ENCODE measurements at regions not wholly inside any gene's neighbourhood (a gene's known extent, or its start where the extent isn't known, plus 50 kb on each side); places are given as distances from the start of the nearest gene placed in this dataset.
"Not testable (repeated sequence)": the region's sequence is repeated elsewhere in the genome, so short reads cannot be mapped to it uniquely, and the experiment has no call there.

DNA sequence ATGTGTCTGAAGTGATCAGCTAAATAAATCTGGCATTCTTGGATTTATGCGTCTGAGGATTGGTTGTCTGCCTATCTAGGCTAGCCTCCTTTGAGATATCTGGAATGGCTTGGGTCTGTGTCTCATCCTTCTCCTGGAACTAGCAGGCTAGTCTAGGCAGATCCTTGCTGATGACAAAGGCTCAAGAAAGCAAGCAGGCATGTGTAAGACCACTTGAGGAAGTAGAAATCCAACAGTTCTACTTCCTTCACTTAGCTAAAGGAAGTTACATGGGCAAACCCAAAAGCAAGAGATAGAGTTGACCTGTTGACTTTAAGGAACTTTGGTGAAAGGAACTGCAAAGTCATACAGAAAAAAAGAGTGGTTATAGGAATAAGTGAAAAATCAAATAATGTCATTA, 672.6 kb downstream of the MAFB start:
- no peak for DNase-seq (ENCODE audit: extremely low read depth, low read depth, low spot score)

DNA sequence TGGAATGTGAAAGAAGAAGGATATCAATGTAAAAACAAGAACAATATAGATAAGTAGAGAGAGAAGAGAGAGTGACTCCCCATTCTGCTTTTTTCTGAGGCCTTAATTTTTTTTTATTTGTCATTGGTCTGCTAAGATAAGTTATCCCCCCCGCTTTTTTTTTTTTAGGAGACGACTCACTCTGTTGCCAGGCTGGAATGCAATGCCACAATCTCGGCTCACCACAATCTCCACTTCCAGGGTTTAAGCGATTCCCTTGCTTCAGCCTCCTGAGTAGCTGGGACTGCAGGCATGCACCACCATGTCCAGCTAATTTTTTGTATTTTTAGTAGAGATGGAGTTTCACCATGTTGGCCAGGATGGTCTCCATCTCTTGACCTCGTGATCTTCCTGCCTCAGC, 677.0 kb downstream of the MAFB start:
- DNase-seq (ENCODE audit: extremely low read depth, low read depth, low spot score) = not testable (repeated sequence)

DNA sequence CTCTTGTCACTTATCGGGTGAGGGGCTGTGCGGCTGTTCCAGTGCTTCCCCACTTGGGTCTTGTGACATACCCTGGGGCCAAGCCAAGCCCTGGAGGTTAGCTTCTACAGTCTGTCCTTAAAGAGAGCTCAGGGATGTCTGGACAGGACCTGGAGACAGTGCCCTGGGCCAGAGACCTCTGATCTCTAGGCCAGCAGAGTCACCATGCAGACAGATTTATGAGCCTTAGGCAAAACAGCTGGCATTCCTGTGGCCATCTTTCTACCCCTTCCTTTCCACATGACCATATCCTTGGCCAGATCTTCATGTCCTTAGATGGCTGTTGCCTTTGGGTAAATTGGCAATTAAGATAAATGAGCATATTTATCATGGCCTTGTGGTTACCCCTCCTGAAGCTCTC, 678.6 kb downstream of the MAFB start:
- DNase-seq (ENCODE audit: extremely low read depth, low read depth, low spot score) = no peak

DNA sequence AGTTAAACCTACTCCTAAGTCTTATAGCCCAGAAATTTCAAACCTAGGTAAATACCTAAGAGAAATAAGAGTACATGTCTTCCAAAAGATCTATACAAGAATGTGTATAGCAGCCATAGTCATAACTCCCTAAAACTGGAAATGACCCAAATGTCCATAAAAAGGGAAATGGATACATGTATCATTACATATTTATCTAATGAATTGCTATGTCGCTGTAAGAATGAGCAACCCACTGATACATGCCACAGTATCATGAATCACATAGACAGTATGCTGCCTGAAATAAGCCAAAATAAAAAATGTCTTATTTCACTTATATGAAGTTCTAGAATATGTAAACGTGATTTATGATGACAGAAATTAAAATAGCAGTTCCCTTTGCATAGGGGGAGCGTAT, 679.5 kb downstream of the MAFB start:
- DNase-seq (ENCODE audit: extremely low read depth, low read depth, low spot score) = no peak

DNA sequence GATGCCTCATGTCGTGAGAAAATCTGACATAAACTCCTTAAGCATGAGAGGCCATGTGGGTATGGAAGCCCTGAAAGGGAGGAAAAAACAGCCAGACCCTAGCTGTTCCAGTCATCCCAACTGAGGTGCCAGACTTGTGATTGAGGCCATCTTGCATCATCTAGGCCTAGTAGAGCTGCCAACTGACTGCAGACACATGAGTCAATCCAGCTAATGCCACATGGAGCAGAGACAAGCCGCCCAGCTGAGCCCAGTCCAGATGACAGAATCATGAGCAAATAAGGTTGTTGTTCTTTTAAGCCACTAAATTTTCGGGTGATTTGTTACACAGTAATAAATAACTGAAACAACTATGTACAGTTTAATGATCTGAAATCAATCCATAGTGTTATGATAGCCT, 680.9 kb downstream of the MAFB start:
- DNase-seq (ENCODE audit: extremely low read depth, low read depth, low spot score) = no peak

DNA sequence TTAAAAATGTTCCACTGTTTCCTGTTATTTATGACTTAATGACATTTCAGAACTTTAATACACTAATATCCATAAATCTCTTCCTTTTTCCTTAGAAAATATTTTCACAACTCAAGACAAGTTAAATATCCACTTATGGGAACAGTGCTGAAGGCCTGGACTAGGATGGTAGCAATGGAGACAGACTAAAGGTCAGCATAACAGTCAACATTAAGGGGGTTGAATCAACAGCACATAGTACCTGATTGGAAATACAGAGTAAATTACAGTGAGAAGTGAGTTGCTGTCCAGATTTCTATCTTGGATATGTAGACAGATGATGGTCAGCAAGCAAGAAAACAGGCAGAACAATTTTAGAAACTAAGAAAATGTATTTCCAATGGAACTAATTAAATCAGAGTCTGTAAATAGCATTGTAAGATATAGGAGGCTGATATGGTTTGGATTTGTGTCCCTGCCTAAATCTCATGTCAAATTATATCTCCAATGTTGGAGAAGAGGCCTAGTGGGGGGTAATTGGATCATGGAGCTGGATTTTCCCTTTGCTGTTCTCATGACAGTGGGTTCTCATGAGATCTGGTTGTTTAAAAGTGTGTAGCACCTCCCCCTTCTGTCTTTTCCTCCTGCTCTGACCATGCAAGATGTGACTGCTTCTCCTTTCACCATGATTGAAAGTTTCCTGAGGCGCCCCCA, 682.7 kb downstream of the MAFB start:
- no peak for DNase-seq (ENCODE audit: extremely low read depth, low read depth, low spot score)

DNA sequence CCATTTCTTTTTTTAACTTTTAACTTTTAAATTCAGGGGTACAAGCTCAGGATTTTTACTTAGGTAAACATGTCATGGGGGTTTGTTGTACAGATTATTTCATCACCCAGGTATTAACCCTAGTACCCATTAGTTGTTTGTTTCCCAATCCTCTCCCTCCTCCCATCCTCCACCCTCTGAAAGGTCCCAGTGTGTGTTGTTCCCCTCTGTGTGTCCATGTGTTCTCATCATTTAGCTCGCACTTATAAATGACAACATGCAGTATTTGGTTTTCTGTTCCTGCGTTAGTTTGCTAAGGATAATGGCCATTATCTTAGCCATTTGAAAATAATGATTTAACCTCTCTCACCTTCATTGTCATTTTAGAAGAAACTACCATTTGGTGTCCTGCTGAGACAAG, 684.9 kb downstream of the MAFB start:
- not testable (repeated sequence) for DNase-seq (ENCODE audit: extremely low read depth, low read depth, low spot score)

DNA sequence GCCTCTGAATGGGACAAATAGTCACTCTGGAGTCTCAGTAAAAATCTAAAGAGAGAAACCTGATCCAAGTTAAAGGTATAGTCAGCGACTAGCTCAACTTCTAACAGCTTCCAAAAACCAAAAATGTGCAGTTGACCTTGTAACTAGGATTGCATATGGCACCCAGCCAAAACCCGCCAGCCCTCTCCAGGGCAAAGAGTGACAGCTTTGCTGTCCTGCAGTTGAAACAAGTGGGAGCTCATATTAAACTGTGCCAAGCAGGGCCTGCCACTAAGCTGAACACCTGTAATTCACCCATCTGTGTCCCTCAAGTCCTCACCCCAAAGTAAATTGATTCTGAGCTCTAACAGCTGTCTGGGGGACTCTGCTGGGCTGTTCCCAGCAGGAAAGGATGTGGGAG, 695.3 kb downstream of the MAFB start:
- no peak for DNase-seq (ENCODE audit: extremely low read depth, low read depth, low spot score)

DNA sequence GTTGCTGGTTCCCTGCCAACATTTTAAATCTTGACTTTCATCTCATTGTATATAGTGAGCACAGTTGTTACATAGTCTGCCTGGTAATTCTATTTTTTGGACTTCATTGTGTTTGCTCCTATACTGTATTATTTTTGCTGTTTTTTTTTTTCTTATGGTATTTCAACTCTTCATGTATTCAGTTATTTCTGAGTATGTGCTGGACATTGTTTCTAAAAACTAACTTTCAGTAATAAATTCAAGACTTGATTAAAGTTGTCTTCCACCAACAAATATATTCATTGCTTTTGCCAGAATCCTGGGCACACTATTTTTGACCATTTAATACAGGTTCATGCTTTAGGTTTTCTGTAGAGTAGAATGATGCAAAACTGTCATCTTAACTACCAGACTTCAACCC, 698.3 kb downstream of the MAFB start:
- no peak for DNase-seq (ENCODE audit: extremely low read depth, low read depth, low spot score)

DNA sequence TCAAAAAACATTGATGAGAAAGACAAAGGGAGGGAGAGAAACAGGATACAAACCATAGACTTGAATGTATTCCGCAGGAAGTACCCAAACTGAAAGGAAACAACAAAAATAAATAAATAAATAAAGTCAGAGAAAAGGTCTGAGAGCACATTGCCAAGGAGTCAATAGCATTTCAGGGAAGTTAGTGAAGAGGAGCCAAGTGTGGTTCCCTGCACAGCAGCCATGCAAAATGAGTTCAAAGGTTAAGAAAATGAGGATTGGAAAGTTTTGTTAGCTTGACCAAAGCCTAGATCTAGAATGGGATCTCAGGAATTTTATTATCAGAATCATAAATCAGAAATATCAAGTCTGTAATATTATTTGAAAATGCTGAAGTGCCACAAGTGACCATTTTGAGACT, 700.0 kb downstream of the MAFB start:
- no peak for DNase-seq (ENCODE audit: extremely low read depth, low read depth, low spot score)

DNA sequence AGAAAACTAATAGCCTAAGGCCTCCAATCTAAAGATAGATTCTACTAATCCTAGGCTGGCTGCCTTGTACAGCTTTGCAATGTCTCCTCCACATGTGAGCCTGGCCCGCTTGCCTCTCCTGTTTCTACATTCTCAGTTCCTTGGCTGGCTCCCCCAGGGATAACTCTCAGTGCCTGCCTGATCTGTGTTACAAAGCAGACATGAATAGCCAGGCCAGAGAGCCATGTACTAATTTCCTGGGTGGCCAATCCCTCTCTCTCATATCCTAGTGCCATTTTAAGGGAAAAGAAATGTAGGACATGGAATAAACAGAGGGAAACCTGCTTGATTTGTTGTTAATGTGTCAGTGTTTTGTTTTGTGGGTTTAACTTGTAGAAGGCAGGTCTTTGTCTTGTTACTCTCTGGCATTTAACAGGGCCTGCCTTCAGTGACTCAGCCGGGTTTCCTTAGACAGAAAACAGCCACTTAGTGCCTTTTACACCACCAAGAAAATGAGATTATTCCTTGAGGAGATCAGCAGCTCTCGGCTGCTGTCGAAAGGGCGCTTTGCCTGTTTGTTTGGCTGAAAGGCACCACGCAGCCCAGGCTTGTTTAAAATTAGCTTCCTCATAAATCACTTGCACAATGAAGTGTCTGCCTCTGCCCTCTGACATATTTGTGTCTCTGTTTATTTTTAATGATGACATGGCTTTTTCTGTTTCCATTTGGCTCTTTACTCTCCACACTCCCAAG, 702.7 kb downstream of the MAFB start:
- DNase-seq (ENCODE audit: extremely low read depth, low read depth, low spot score) = no peak

DNA sequence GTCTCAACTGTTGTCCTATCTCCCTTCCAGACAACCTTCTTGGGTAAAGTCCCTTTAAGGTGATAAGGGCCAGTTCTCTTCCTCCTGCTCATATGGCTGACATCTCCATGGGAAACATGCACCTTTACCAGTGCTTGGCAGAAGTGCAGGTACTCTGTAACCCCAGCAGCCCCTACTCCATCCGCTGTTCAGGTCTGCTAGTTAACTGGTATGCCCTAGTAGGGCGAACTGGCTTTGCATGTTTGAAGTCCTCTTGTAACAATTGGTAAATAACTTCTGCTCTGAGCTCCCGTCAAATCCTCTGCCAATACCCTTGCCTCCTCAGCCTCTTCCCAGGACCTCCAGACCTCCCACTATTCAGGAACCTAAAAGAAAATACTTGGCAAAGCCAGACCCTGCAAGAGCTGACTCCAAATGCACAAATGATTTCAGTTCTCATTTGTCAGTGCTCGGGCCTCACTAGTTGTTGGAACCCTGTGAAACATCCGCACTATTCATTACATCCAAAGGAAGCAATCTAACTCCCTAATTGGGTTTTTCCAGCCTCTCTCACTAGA, 703.7 kb downstream of the MAFB start:
- DNase-seq (ENCODE audit: extremely low read depth, low read depth, low spot score) = no peak

DNA sequence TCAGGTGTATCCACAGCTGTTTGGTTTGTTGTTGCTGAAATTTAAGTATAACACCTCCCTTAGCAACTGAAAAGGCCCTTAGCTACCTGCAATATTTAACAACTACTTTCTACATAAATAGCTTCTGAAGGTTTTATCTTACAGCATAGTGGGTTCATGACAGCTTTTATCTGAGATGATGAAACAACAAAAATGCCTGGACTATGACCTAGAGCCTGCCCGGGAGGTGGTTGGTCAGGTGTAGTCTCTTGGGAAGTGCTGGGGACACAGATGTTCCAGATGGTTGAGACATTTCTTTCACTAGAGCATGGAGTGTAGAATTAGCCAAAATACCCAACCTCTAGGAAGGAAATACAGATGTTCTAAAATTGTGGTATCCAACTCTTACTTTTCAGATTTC, 705.4 kb downstream of the MAFB start:
- no peak for DNase-seq (ENCODE audit: extremely low read depth, low read depth, low spot score)

DNA sequence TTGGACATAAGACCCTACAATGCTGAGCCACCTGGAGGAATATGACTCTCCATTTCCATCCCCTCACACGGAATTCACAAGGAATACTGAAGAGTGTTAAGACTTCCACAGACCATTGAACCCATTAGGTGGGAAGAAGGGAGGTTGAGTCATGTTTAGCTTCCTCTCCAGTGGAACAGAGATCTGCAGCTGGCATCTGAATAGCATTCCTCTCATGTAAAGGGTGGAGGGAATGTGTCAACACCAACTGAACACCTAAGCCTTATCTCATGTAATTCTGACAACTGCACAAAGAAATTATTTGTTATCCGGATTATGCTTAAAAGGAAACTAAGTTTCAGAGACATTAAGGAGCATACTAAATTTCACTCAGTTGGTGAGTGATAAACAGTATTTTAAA, 705.9 kb downstream of the MAFB start:
- no peak for DNase-seq (ENCODE audit: extremely low read depth, low read depth, low spot score)

DNA sequence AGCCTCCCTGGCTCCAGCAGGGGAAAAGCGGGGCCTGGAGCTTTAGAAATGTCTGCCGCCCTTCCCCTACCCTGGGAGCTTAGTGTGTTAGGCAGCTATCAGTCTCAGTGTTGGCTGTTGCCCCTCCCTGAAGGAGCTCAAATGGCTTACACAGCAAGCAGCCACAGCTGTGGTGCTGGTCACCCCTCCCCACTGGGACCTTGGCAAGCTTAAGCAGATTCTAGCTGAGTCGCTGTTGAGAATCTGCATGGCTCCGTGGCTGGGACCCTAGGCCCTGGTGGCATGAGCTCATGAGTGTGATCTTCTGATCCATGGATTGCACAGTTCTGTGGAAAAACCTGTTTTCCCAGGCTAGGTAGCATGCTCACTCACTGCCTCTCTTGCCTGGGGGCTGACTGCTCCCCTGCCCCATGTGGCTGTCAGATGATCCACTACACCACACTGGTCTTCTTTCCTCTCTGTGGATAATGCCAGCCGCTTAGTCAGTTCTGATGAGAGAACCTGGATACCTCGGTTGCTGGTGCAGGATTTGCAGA, 714.0 kb downstream of the MAFB start:
- DNase-seq (ENCODE audit: extremely low read depth, low read depth, low spot score) = no peak

DNA sequence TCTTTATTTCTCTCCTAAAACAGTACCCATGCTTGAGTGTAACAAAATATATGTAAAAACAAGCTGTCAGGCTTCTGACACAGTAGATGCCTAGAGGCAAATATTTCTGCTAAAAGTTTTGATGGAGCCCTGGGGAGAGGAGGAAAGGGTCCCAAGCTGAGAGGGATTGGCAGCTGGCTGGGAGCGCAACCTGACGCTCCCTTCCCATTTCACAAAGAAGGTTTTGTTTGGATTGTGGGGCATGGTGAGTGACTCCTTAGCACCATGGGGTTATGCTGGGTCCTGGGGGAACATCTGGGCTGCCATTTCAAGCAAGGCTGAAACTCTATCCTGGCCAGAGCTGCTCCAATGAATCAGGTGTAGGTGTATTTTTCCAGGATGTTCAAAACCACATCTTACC, 720.5 kb downstream of the MAFB start:
- no peak for DNase-seq (ENCODE audit: extremely low read depth, low read depth, low spot score)

DNA sequence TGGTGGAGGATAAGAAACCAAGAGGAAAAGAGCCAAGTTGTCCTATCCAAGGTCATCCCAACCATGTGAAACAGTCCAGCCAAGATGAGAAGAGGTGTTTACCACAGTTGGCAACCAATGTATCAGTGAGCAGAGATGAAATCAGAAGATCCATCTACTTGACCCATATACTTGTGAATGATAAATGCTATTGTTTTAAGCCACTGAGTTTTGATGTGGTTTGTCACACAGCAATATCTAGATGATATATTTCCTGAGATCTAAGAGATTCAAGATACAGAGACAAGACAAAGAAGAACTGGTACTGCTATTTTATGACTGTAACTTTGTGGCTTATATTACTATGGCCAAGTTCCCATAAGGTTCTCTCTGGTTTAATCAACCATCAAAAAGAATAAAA, 721.2 kb downstream of the MAFB start:
- no peak for DNase-seq (ENCODE audit: extremely low read depth, low read depth, low spot score)

DNA sequence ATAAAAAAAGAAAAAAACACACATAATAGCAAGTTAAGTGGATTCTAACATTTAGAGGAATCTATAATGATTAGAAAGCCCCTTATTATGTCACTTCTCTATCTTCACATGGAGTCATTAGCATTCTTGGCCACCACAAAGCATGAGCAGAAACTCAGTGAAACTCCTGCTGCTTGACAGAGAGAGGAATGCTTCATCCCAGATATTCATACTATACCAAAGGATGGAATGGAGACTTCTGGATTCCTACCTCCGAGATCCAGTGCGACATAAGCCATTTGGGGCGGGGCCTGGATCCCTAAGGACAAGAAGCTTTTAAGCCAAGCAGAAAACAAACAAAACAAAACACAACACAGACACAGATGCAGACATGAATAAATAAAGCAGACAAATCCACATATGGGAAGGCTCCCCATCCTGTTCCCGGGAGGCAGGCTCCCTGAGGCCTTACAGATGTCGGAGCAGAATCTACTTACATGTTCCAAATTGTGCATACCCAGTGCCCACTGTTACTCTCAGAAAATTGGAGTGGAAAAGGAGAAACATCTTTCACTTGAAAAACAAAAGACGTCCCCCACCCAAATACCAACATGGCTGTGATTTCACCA, 727.3 kb downstream of the MAFB start:
- no peak for DNase-seq (ENCODE audit: extremely low read depth, low read depth, low spot score)

DNA sequence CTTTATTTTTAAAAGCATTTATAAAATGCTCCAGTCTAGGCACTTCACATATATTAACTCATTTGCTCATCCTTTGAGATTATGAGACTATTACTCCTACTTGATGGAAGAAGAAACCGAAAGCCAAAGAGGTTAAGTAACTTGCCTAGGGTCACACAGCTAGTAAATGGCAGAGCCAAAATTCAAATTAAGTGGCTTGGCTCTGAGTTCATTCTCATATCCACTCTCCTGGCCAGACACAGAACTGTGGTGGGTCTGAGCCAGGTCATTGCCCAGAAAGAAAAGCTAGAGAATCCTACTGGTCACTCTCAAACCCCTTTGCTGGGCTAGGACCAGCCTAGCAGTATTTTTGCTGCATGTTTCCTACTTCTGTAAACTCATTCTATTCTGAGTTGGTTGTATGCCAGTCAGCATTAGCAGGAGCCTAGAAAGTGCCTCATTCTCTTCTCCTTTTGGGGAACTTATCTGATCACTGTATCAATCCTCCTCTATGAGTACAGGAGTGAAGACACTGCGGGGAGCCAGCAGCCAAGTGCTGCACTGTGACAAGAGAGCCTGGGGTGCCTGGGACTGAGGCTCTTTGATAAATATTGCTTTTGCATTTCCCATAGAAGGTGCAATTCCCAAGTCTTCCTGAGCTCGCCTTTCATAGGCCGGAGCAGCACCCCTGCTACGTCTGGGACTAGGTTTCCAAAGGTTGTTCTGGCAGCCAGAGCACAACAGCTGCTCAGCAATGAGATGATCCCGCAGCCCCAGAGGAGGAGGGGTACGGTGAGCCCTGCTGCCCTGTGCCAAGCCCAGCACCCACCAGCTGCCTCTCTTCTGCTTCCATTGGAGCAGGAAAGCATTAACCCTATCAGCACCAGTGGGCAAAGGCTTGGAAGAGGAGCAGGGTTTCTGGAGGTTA, 728.3 kb downstream of the MAFB start:
- no peak for DNase-seq (ENCODE audit: extremely low read depth, low read depth, low spot score)

DNA sequence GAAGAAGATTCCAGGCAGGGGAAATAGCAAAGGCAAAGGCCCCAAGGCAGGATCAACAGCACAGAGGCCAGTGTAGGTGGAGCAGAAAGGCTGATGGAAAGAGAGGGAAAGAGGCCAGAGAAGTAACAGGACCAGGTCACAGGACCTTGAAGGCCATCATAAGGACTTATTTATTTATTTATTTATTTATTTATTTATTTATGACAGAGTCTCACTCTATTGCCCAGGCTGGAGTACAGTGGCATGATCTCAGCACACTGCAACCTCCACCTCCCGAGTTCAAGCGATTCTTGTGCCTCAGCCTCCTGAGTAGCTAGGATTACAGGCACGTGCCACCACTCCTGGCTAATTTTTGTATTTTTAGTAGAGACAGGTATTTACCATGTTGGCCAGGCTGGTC, 731.1 kb downstream of the MAFB start:
- DNase-seq (ENCODE audit: extremely low read depth, low read depth, low spot score) = not testable (repeated sequence)

DNA sequence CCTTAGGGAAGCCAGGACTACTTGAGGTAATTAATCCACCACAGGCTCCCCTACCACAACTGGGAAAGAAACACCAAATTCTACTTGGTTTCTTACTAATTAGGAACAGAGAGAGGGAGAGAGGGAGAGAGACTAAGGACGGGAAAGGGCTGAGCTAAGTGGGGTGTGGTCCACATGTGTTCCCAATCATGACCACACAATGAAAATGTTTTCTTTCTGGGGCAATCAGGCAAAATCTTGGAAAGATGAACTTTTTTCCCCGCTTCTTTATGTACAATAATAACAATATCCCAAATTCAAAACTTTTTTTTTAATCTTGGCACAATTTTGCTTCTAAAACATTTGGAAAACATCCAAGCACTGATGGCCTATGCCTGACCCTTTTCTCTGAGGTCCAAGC, 734.4 kb downstream of the MAFB start:
- no peak for DNase-seq (ENCODE audit: extremely low read depth, low read depth, low spot score)
